ENCODE measurements at regions not wholly inside any gene's neighbourhood (a gene's known extent, or its start where the extent isn't known, plus 50 kb on each side); places are given as distances from the start of the nearest gene placed in this dataset.

- H3K4me3 ChIP-seq (ENCODE audit: low read depth, low read length): no peak overlapping the region
- TF ChIP-seq CTCF (conservative IDR thresholded peaks at IDR 0.05; ENCODE audit: low read depth, low read length): no peak
- no peak for DNase-seq (ENCODE audit: low read depth)
These were observed 101.1 kb upstream of the TIAM1 start for GRCh38 chr21:31445137-31445536.

- no peak for TF ChIP-seq CTCF (conservative IDR thresholded peaks at IDR 0.05; ENCODE audit: low read depth, low read length)
- DNase-seq (ENCODE audit: low read depth): no peak
- no peak overlapping the region for H3K4me3 ChIP-seq (ENCODE audit: low read depth, low read length)
These were observed 99.9 kb upstream of the TIAM1 start for GRCh38 chr21:31443736-31444521.

GRCh38 chr21:31442339-31442738 is 98.3 kb upstream of the TIAM1 start:
- DNase-seq (ENCODE audit: low read depth): no peak
- H3K4me3 ChIP-seq (ENCODE audit: low read depth, low read length): no peak overlapping the region
- no peak for TF ChIP-seq CTCF (conservative IDR thresholded peaks at IDR 0.05; ENCODE audit: low read depth, low read length)

GRCh38 chr21:31429506-31429905 is 85.4 kb upstream of the TIAM1 start:
- no peak overlapping the region for H3K4me3 ChIP-seq (ENCODE audit: low read depth, low read length)
- no peak for TF ChIP-seq CTCF (conservative IDR thresholded peaks at IDR 0.05; ENCODE audit: low read depth, low read length)
- DNase-seq (ENCODE audit: low read depth): no peak

GRCh38 chr21:31426235-31426797 is 82.3 kb upstream of the TIAM1 start:
- H3K4me3 ChIP-seq (ENCODE audit: low read depth, low read length): no peak overlapping the region
- no peak for TF ChIP-seq CTCF (conservative IDR thresholded peaks at IDR 0.05; ENCODE audit: low read depth, low read length)
- DNase-seq (ENCODE audit: low read depth): no peak

GRCh38 chr21:31425138-31425537 is 81.1 kb upstream of the TIAM1 start:
- no peak for TF ChIP-seq CTCF (conservative IDR thresholded peaks at IDR 0.05; ENCODE audit: low read depth, low read length)
- H3K4me3 ChIP-seq (ENCODE audit: low read depth, low read length): no peak overlapping the region
- DNase-seq (ENCODE audit: low read depth): no peak

GRCh38 chr21:31424058-31424457 is 80.0 kb upstream of the TIAM1 start:
- no peak for TF ChIP-seq CTCF (conservative IDR thresholded peaks at IDR 0.05; ENCODE audit: low read depth, low read length)
- no peak overlapping the region for H3K4me3 ChIP-seq (ENCODE audit: low read depth, low read length)
- no peak for DNase-seq (ENCODE audit: low read depth)

Data from epithelial cell of proximal tubule (primary cell).